Left kidney (tissue), 1 donor: ENCODE measurements at regions not wholly inside any gene's neighbourhood (a gene's known extent, or its start where the extent isn't known, plus 50 kb on each side); places are given as distances from the start of the nearest gene placed in this dataset.

Experiments used
- DNase-seq: peaks from one replicate; pipeline ENCODE4 v3.0.0-alpha.2; 2013

DNA sequence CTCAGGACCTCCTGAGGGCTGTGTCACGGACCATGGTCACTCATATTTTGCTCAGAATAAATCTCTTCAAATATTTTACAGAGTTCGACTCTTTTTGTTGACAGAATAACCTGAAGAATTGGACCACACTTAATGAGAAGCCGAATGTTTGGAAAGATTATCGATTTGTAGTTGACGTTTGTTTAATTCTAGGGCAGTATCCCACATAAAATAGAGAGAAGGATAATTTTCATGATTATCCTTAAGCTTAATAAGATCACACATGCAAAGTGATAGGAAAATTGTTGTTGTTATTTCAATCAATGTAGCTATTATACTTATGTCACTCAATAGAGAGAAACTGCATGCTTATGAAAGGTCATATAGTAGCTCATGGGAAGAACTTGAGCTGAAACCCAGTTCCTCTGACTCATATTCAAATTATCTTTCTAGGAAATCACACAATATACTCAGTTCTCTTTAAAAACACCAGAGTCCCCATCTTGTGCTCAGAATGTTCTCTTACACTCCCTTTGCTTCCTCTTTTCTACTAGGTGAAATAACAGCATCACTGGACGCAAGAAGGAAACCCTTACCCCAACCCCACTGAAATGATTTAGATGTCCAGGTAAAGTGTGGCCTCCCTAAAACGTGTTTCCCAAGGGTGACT, 982.1 kb downstream of the TSN start:
- DNase-seq = no peak

DNA sequence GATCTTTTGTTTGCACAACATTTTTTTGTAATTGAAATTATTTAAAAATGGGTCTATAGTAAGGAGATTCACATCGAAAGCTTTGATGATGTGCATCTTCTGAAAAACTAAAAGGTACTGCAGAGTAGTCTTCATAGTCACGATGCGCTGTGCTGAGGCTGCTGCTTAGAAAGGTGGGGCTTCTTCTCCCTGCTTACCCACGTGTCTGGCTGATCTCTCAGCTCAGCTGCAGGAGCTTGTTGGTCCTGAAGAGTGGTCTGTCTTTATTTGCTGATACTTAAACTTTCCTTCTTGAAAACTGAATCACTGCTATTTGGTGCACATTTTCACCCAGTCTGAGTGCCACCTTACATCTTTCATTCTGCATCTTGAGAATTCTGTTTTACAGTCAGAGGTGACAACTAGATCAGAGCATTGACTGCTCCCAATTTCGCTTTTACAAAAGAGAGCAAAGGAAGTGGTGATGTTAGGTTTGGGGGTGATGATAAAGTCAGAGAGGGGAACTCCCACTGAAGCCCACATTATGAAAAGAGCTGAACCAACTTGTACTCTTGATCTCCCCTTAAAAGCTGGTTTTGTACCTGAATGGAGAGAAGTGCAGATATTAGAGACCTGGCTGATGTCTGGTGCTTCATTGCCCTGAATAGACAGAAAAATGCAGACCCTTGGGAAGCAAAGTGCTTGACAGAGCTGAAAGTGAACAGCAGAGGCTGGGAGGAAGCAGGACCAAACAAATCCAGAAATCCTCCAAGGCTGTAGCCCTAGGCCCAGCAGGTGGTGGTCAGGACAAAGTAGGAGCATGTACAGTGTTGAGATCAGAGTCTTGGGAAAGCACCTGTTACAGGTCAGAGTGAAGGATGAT, 984.5 kb downstream of the TSN start:
- no peak for DNase-seq

- no peak for DNase-seq
Measured at GRCh38 chr2:122740594-122740948, 985.1 kb downstream of the TSN start.

- DNase-seq = no peak
Measured at GRCh38 chr2:122741403-122741802, 986.0 kb downstream of the TSN start.

- DNase-seq = no peak
Measured at GRCh38 chr2:122743021-122743675, 987.7 kb downstream of the TSN start.

DNA sequence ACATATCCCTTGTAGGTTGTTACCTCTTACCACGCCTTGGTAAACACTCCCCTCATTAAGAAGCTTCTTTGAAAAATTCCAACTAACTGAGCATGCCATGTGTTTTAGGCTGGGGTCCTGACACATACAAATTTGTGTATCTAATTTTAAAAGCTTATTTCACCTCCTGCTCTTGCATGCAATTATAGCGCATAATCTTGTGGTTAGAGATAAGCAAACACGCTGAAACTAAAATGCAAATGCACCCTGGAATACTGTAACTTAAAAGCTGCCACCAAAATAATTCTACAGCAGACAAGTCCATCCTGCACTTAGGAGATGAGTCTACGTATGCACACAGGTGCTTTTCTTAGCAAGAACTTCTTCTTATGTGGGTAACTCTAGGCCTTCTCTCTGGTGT, 990.2 kb downstream of the TSN start:
- DNase-seq = no peak

GRCh38 chr2:122747670-122748069, 992.2 kb downstream of the TSN start:
- DNase-seq = no peak

- DNase-seq = no peak
Measured at GRCh38 chr2:122748552-122749011, 993.1 kb downstream of the TSN start.

DNA sequence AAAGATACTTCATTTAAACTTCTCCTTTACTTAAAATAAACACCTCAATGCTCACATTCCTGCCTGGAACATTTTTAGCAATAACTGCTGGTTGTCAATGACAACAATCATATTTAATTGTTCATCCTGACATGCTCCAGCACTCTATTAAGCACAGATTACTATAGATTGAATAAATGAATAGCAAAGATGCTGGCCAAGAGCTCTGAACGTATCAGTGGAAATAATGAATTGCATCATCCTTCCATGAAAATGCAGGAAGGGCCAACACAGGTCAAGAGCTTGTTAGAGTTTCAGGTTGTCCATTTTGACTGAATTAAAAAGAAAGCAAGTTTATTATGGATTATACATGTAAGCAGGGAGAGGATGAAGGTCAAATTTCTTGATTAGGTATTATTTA, 994.0 kb downstream of the TSN start:
- DNase-seq = no peak

DNA sequence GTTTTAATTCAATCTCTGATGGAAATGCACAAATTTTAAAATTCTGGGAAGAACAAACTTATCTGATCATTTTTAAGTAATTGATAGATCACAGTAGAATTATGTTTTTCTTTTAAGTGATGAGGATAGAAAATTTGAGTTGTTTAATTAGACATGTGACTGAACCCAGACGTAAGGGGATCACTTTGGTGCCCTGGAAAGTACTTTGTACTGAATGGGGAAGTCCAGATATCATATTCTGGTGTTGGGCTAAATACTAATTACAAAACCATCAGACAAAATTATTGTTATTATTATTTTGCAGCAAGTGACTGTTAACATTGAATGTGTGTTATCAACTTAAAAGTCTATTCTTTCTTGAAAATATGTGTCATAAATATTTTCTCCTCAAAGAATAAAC, 994.6 kb downstream of the TSN start:
- DNase-seq = no peak

GRCh38 chr2:122750808-122751207, 995.4 kb downstream of the TSN start:
- no peak for DNase-seq

GRCh38 chr2:122753336-122753735, 997.9 kb downstream of the TSN start:
- no peak for DNase-seq

DNA sequence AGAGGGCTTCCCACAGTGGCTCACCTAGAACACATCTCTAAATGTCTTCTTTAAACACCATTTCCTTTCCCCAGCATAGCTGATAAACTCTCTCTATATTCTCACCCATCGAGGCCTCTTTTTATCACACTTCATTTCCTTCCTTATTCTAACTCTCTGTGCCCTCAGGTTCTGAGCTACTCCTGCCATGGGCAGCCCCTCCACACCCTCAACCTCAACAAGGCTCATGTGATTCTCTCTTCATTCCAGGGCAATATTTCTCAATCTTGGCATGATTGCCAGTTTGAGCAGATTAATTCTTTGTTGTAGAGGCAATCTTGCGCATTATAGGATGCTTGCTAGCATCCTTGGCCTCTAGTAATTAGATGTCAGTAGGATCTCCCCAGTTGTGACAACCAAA, 999.1 kb downstream of the TSN start:
- DNase-seq = no peak

- no peak for DNase-seq
Measured at GRCh38 chr2:122755281-122755780, 999.9 kb downstream of the TSN start.

- no peak for DNase-seq
Measured at GRCh38 chr2:122758967-122759366, 1003.5 kb downstream of the TSN start.

- no peak for DNase-seq
Measured at GRCh38 chr2:122764014-122764413, 1008.6 kb downstream of the TSN start.

GRCh38 chr2:122780251-122780650, 1024.8 kb downstream of the TSN start:
- no peak for DNase-seq

GRCh38 chr2:122794100-122794499, 1038.6 kb downstream of the TSN start:
- no peak for DNase-seq

DNA sequence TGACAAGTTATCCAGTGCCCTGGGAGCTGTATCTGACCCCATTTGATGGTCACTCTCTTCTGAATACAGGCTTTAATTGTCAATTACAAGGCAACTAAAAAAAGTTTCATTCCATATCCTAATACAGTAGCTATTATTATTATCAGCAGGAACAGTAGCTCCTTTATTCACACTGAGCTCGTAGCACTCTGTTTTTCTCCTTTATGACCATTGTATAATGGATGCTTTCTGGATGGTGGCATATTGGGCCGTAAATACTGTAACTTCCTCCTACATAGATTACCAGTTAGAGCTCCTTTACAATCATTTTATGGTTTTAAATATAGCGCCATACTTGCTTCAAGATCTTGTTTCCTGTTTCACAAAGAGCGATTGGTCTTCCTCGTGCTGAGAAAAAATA, 1040.3 kb downstream of the TSN start:
- DNase-seq = no peak

DNA sequence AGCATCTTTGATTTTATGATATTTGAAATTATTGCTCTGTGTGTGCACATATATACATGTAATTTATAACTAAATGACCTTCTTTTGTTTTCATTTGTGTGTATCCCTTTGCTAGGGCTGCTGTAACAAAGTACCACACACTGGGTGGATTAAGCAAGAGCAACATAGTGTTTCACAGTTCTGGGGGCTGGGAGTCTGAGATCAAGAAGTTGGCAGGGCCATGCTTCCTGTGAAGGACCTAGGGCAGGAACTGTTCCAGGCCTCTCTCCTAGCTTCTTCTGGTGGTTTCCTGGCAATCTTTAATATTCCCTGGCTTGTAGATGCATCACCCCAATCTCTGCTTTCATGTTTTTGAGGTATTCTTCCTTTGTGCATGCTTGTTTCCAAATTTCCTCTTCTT, 1043.9 kb downstream of the TSN start:
- no peak for DNase-seq

GRCh38 chr2:122800781-122801180, 1045.3 kb downstream of the TSN start:
- no peak for DNase-seq

DNA sequence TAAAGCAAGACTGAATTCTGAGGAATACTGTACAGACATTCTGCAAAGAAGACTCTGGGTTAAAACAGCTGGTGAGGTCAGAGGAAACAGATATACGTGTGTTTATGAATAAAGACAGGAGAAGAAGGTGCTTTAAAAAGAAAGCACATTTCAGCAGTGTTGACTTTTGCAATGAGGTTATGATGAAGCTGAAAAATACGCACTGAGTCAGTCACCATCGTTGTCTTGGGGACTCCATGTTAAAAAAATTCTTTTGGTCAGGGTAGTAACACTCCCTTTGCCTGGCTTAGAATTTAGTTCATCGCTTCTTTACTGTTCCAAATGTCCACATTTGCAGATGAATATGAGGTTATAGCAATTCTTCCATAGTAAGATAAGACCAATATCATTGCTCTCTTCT, 1049.0 kb downstream of the TSN start:
- DNase-seq = no peak

GRCh38 chr2:122805346-122805745, 1049.9 kb downstream of the TSN start:
- DNase-seq = no peak
